ENCODE measurements at regions not wholly inside any gene's neighbourhood (a gene's known extent, or its start where the extent isn't known, plus 50 kb on each side); places are given as distances from the start of the nearest gene placed in this dataset.

DNA sequence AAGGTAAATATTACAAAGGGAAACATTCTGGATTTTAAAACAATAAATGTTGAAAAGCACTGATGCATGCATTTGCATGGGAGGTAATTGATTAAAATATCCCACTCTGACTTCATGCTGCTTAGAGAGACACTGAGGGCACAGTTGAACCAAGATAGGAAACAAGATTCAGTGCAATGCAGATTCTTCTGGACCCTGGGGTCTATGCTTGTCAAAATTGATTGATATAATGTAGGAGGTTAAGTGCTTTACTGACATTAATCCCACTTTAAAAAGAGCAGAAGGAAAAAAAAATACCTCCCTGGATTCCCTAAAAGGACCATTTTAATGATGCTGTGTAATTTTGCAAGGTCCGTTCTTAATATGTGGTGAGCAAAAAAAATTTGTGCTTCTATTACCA lies 454.2 kb downstream of the GABRB3 start:
- no peak for DNase-seq (ENCODE audit: low read depth)
- no peak overlapping the region for H3K4me3 ChIP-seq (ENCODE audit: low read depth, low read length)
- TF ChIP-seq, protein P1, sequence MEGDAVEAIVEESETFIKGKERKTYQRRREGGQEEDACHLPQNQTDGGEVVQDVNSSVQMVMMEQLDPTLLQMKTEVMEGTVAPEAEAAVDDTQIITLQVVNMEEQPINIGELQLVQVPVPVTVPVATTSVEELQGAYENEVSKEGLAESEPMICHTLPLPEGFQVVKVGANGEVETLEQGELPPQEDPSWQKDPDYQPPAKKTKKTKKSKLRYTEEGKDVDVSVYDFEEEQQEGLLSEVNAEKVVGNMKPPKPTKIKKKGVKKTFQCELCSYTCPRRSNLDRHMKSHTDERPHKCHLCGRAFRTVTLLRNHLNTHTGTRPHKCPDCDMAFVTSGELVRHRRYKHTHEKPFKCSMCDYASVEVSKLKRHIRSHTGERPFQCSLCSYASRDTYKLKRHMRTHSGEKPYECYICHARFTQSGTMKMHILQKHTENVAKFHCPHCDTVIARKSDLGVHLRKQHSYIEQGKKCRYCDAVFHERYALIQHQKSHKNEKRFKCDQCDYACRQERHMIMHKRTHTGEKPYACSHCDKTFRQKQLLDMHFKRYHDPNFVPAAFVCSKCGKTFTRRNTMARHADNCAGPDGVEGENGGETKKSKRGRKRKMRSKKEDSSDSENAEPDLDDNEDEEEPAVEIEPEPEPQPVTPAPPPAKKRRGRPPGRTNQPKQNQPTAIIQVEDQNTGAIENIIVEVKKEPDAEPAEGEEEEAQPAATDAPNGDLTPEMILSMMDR (IDR thresholded peaks at IDR 0.05; ENCODE audit: insufficient read depth, low read depth, low read length) = no peak

DNA sequence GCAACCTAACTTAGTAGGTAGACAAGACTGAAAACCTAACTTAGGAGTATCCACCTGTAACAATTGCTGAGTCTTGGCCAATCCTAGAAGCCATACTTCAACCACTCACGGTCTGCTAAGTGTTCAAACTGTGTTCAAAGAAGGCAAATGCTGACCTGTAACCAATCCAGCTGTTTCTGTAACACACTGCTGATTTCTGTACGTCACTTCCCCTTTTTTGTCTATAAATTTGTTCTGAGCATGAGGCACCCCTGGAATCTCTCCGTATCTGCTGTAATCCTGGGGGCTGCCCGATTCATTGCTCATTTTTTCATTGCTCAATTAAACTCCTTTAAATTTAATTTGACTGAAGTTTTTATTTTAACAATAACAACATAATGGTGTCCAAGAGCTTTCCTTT lies 451.4 kb upstream of the ATP10A start:
- H3K4me3 ChIP-seq (ENCODE audit: low read depth, low read length) = no peak overlapping the region
- no peak for DNase-seq (ENCODE audit: low read depth)
- TF ChIP-seq, protein P1 (IDR thresholded peaks at IDR 0.05; ENCODE audit: insufficient read depth, low read depth, low read length) = no peak

DNA sequence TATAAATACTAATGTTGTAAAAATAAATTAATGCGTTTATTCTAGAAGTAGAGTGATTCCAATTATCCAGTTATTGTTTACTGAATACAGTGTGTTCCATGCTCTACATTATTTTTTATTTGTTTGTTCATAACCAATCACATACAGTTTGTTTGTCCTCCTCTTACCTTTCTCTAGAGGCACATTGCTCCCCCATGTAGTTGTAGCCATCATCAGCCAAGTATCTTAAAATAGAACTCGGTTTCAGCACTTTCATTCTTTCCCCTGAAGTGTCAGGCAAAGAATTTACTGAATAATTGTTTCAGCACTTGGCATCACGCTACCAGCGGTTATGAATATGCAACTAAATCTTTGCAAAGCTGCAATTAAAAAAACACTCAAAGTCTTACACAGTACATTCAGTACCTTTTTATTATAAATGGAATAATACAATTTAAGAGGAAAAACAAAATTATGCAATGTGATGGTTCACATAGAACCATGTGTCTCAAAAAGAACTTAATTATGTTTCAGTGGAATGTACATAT lies 448.6 kb upstream of the ATP10A start:
- TF ChIP-seq, protein P1 (IDR thresholded peaks at IDR 0.05; ENCODE audit: insufficient read depth, low read depth, low read length) = no peak
- H3K4me3 ChIP-seq (ENCODE audit: low read depth, low read length) = no peak overlapping the region
- no peak for DNase-seq (ENCODE audit: low read depth)

DNA sequence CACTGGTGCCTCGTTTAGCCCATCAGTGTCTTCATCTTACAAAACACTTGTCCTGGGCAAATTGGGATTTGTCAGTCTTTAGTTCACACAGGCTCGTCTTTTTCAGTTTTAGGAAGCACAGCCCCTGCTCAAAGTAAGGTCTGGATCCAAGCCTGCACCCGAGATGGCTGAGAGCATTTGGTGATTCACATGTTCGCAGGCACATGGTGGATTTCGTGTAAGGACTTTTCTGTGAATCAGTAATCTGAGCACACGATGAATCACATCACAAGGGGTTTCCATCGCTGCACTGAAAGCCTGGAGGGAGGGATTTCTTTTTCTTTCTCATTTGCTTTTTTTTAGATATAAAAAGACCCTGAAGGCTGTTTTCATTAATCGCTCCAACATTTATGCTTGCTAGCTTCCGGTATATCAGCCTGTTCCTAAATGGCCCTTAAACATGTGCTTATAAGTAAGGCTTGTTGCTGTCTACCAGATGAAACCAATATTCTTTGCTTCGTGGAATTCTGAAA lies 435.6 kb upstream of the ATP10A start:
- DNase-seq (ENCODE audit: low read depth) = no peak

DNA sequence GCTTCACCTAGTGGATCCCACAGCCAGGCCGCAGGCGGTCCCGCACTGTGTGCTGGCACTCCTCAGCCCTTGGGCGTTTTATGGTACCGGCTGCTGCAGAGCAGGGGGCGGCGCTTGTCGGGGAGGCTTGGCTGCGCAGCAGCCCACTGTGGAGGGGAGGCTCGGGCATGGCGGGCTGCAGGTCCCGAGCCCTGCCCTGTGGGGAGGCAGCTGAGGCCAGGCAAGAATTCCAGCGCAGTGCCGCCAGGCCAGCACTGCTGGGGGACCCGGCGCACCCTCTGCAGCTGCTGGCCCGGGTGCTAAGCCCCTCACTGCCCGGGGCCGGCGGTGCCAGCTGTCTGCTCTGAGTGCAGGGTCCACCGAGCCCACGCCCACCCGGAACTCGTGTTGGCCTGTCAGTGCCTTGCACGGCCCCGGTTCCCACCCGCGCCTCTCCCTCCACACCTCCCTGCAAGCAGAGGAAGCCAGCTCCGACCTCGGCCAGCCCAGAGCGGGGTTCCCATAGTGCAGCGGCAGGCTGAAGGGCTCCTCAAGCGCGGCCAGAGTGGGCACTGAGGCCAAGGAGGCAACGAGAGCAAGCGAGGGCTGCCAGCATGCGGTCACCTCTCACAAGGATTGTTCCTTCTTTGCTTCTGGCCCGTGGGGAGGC lies 435.0 kb upstream of the ATP10A start:
- no peak for DNase-seq (ENCODE audit: low read depth)
- no peak overlapping the region for H3K4me3 ChIP-seq (ENCODE audit: low read depth, low read length)
- TF ChIP-seq, protein P1 (IDR thresholded peaks at IDR 0.05; ENCODE audit: insufficient read depth, low read depth, low read length) = no peak

More for the DNA sequence above, 435.6 kb upstream of the ATP10A start:
- H3K4me3 ChIP-seq (ENCODE audit: low read depth, low read length) = no peak overlapping the region
- TF ChIP-seq, protein P1 (IDR thresholded peaks at IDR 0.05; ENCODE audit: insufficient read depth, low read depth, low read length) = no peak

DNA sequence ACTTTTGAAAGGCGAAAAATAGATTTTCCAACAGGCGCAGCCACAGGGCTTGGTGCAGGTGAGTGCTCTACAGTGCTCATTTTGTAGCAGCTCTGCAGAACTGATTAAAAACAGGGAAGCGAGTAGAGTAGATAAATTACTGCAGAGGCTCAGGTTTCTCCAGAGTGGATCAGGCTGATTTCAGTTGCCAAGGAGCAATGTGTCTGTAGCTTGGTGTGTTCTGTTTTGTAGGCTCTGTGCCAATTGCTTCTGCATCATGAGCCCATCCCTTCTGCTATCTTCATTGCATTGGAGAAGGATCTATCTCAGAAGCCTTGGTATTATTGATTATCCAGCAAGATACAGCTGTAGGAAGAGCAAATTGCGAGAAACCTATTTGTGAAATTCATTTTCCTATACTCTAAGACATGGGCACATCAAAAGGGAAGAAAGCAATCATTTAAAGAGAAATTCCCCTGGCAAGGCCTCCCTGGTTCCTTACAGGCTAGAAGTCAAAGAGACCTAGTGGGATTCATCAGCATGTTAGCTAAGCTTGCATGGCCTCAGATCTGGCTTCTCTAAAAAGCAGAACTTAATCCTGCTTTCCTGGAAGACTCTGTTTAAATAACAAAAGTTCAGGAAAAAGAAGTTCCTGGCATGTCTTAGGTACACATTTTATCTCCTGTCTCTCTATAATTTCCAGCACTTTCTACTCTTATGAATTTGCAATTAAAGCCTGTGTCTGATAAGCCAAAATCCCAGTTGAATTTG lies 432.4 kb upstream of the ATP10A start:
- no peak for DNase-seq (ENCODE audit: low read depth)
- H3K4me3 ChIP-seq (ENCODE audit: low read depth, low read length) = no peak overlapping the region
- TF ChIP-seq, protein P1 (IDR thresholded peaks at IDR 0.05; ENCODE audit: insufficient read depth, low read depth, low read length) = no peak

Measured in fibroblast of villous mesenchyme (primary cell).